DND-41 (cell line): ENCODE measurements at regions not wholly inside any gene's neighbourhood (a gene's known extent, or its start where the extent isn't known, plus 50 kb on each side); places are given as distances from the start of the nearest gene placed in this dataset.

Experiments
- ATAC-seq: fragments of 200-7000 bp; cut with Tn5 transposase; 3 replicates; pipeline ENCODE4 v1.9.1; 2021; ENCODE audit warnings: low read depth; ENCODE audit not compliant: insufficient read depth
- DNase-seq: peaks from one replicate; pipeline ENCODE4 v3.0.0-alpha.2; 2020
- H2AFZ ChIP-seq: 2 replicates; pipeline ENCODE4 v1.6.0; 2012; ENCODE audit warnings: low read depth, low read length
- H3K27ac ChIP-seq: 2 replicates; pipeline ENCODE4 v1.5.1; 2012; ENCODE audit warnings: low read length, inconsistent platforms
- H3K27me3 ChIP-seq: fragments of 200-600 bp; sonication (generic); 2 replicates; pipeline ENCODE4 v1.6.0; 2012; ENCODE audit warnings: low read length, mild to moderate bottlenecking, inconsistent platforms; ENCODE audit not compliant: insufficient read depth, poor library complexity
- H3K36me3 ChIP-seq: 2 replicates; pipeline ENCODE4 v1.5.1; 2012; ENCODE audit warnings: low read length, inconsistent platforms; ENCODE audit not compliant: insufficient read depth
- H3K4me1 ChIP-seq: 2 replicates; pipeline ENCODE4 v1.5.1; 2012; ENCODE audit warnings: mild to moderate bottlenecking, low read length; ENCODE audit not compliant: insufficient read depth
- H3K4me2 ChIP-seq: 2 replicates; pipeline ENCODE4 v1.6.0; 2012; ENCODE audit warnings: mild to moderate bottlenecking, moderate library complexity, low read length, inconsistent platforms; ENCODE audit not compliant: insufficient read depth
- H3K4me3 ChIP-seq, 2 experiments: fragments of 200-600 bp in 1 of 2; shearing (Covaris generic) in 1 of 2; 2 replicates each; pipeline ENCODE4 v1.5.1; 2012 to 2016; ENCODE audit warnings: inconsistent platforms in 2 of 2, low read length in 2 of 2, mild to moderate bottlenecking in 2 of 2, low read depth in 1 of 2, moderate library complexity in 1 of 2
- H3K79me2 ChIP-seq: 2 replicates; pipeline ENCODE4 v1.6.0; 2012; ENCODE audit warnings: low read length, inconsistent platforms; ENCODE audit not compliant: insufficient read depth
- H3K9ac ChIP-seq: 2 replicates; pipeline ENCODE4 v1.6.0; 2012; ENCODE audit warnings: low read depth, mild to moderate bottlenecking, inconsistent platforms, low read length, moderate library complexity
- H3K9me3 ChIP-seq: 2 replicates; pipeline ENCODE4 v1.5.1; 2012; ENCODE audit warnings: low read length, moderate library complexity, mild to moderate bottlenecking, inconsistent platforms; ENCODE audit not compliant: insufficient read depth, severe bottlenecking
- H4K20me1 ChIP-seq: 2 replicates; pipeline ENCODE4 v1.6.0; 2012; ENCODE audit warnings: low read length; ENCODE audit not compliant: insufficient read depth
- EZH2 ChIP-seq: IDR thresholded peaks from 3 replicates; pipeline ENCODE4 v1.6.1; 2012; ENCODE audit warnings: borderline replicate concordance, low read depth, mild to moderate bottlenecking, moderate library complexity, low read length, inconsistent platforms; ENCODE audit not compliant: severe bottlenecking
- TF ChIP-seq, protein P1 (sequence below): IDR thresholded peaks from 2 replicates; pipeline ENCODE4 v1.5.1; 2012; ENCODE audit warnings: borderline replicate concordance, low read length, moderate library complexity, mild to moderate bottlenecking; ENCODE audit not compliant: poor library complexity, severe bottlenecking; ENCODE audit errors: extremely low read depth

DNA sequence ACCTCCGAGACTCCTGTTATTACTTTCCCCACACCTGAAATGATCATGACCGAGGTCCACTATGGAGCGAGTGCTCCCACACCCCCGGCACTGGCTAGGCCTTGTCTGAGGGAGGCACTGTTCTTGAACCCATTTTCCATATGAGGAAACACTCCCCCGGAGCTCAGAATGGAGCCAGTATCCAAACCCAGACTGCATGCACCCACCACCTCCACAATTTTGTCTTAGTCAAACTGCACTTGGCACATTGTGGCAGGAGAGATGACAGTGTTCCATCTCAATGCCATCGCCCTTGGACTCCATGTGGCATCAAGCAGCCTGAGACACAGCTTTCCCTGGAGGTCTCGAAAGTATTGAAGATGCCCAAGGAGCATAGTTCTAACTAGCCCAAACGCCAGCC lies 154.1 kb downstream of the NUP210 start:
- no peak overlapping the region for H2AFZ ChIP-seq
- H3K9ac ChIP-seq = no peak overlapping the region
- H3K27ac ChIP-seq = no peak overlapping the region
- H3K27me3 ChIP-seq = no peaks in the 10 kb centered on the region
- no peak overlapping the region for H3K4me2 ChIP-seq
- no peaks in the 10 kb centered on the region for H3K9me3 ChIP-seq
- H3K4me3 ChIP-seq = no peak overlapping the region
- no peaks in the 10 kb centered on the region for H3K36me3 ChIP-seq
- no peak for DNase-seq
- TF ChIP-seq, protein P1, sequence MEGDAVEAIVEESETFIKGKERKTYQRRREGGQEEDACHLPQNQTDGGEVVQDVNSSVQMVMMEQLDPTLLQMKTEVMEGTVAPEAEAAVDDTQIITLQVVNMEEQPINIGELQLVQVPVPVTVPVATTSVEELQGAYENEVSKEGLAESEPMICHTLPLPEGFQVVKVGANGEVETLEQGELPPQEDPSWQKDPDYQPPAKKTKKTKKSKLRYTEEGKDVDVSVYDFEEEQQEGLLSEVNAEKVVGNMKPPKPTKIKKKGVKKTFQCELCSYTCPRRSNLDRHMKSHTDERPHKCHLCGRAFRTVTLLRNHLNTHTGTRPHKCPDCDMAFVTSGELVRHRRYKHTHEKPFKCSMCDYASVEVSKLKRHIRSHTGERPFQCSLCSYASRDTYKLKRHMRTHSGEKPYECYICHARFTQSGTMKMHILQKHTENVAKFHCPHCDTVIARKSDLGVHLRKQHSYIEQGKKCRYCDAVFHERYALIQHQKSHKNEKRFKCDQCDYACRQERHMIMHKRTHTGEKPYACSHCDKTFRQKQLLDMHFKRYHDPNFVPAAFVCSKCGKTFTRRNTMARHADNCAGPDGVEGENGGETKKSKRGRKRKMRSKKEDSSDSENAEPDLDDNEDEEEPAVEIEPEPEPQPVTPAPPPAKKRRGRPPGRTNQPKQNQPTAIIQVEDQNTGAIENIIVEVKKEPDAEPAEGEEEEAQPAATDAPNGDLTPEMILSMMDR = no peak
- TF ChIP-seq EZH2 = no peak
- no peak for ATAC-seq
- no peaks in the 10 kb centered on the region for H4K20me1 ChIP-seq
- peaks cover 26% of the 10 kb centered on the region for H3K4me1 ChIP-seq
- no peaks in the 10 kb centered on the region for H3K79me2 ChIP-seq

DNA sequence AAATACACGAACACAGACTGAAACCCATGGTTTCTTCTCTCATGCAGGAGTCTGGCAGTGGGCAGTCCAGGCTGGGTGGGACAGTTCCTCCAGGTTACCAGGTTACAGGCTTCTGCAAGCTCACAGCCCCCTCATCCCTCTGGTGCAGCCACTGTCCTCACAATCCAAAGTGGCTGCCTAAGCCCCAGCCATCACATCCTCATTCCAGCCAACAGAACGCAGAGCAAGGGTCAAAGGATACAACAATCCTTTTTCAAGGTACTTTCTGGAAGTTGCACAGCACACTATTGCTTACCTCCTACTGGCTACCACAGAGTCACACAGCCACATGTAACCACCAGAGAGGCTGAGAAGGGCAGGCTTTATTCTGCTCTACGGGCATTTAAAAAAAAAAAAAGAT lies 154.6 kb downstream of the NUP210 start:
- Histone ChIP-seq H3K9me3 (no peaks in the 10 kb centered on the region), H4K20me1 (no peaks in the 10 kb centered on the region), H3K4me2 (no peak overlapping the region), H3K79me2 (no peaks in the 10 kb centered on the region), H3K36me3 (no peaks in the 10 kb centered on the region), H3K9ac (no peak overlapping the region), H3K27me3 (no peaks in the 10 kb centered on the region), H3K4me1 (peaks cover 26% of the 10 kb centered on the region), H2AFZ (no peak overlapping the region), H3K4me3 (no peak overlapping the region), H3K27ac (no peak overlapping the region; the same call in 1 of the 2 replicates)
- TF ChIP-seq EZH2 = no peak
- TF ChIP-seq, protein P1 = no peak
- no peak for ATAC-seq
- DNase-seq = no peak

GRCh38 chr3:13265016-13265415 lies 155.1 kb downstream of the NUP210 start:
- Histone ChIP-seq H3K9ac (no peak overlapping the region), H3K4me3 (no peak overlapping the region), H3K4me2 (no peak overlapping the region), H3K79me2 (no peaks in the 10 kb centered on the region), H2AFZ (no peak overlapping the region), H3K9me3 (no peaks in the 10 kb centered on the region), H3K27ac (peak overlapping the region; percentile 15; the same call in 1 of the 2 replicates), H3K27me3 (no peaks in the 10 kb centered on the region), H4K20me1 (no peaks in the 10 kb centered on the region), H3K4me1 (peaks cover 26% of the 10 kb centered on the region), H3K36me3 (no peaks in the 10 kb centered on the region)
- no peak for ATAC-seq
- no peak for DNase-seq
- TF ChIP-seq, protein P1 = no peak
- no peak for TF ChIP-seq EZH2

- H3K79me2 ChIP-seq = no peaks in the 10 kb centered on the region
- H3K4me2 ChIP-seq = no peak overlapping the region
- no peaks in the 10 kb centered on the region for H3K9me3 ChIP-seq
- H3K4me1 ChIP-seq = peaks cover 26% of the 10 kb centered on the region
- no peak overlapping the region for H3K4me3 ChIP-seq
- no peaks in the 10 kb centered on the region for H3K27me3 ChIP-seq
- TF ChIP-seq EZH2 = no peak
- TF ChIP-seq, protein P1 = no peak
- no peaks in the 10 kb centered on the region for H3K36me3 ChIP-seq
- peak overlapping the region; percentile 53; the same call in 1 of the 2 replicates for H3K27ac ChIP-seq
- H3K9ac ChIP-seq = no peak overlapping the region
- H2AFZ ChIP-seq = no peak overlapping the region
- ATAC-seq (no peak), DNase-seq (no peak)
- no peaks in the 10 kb centered on the region for H4K20me1 ChIP-seq
These were observed 155.7 kb downstream of the NUP210 start for GRCh38 chr3:13264468-13264795.
